ENCODE measurements at regions not wholly inside any gene's neighbourhood (a gene's known extent, or its start where the extent isn't known, plus 50 kb on each side); places are given as distances from the start of the nearest gene placed in this dataset.

- Histone ChIP-seq H3K4me1 (no peaks in the 10 kb centered on the region), H3K9me3 (no peaks in the 10 kb centered on the region), H3K27me3 (peaks cover 0 to 29% of the 10 kb centered on the region in 2 donors), H3K27ac (no peak overlapping the region), H3K36me3 (no peaks in the 10 kb centered on the region), H3K4me3 (no peak overlapping the region)
- DNase-seq = no peak
- intact Hi-C loops (cut with DNase I) = no loop called here
- ATAC-seq = no peak
- no peak for TF ChIP-seq CTCF (IDR thresholded peaks at IDR 0.05)
Measured at GRCh38 chr11:116698080-116698479, 74.7 kb downstream of the BUD13 start.

GRCh38 chr11:116697639-116698038 lies 75.1 kb downstream of the BUD13 start:
- intact Hi-C loops (cut with DNase I) = no loop called here
- no peak for TF ChIP-seq CTCF (IDR thresholded peaks at IDR 0.05)
- no peak overlapping the region for H3K4me3 ChIP-seq
- H3K27ac ChIP-seq = no peak overlapping the region
- H3K36me3 ChIP-seq = no peaks in the 10 kb centered on the region
- peaks cover 0 to 33% of the 10 kb centered on the region in 2 donors for H3K27me3 ChIP-seq
- H3K4me1 ChIP-seq = no peaks in the 10 kb centered on the region
- DNase-seq = no peak
- no peaks in the 10 kb centered on the region for H3K9me3 ChIP-seq
- ATAC-seq = no peak

GRCh38 chr11:116697011-116697410 lies 75.8 kb downstream of the BUD13 start:
- intact Hi-C loops (cut with DNase I) = no loop called here
- Histone ChIP-seq H3K4me3 (no peak overlapping the region), H3K4me1 (no peaks in the 10 kb centered on the region), H3K36me3 (no peaks in the 10 kb centered on the region), H3K27me3 (peaks cover 0 to 39% of the 10 kb centered on the region in 2 donors), H3K9me3 (no peaks in the 10 kb centered on the region), H3K27ac (no peak overlapping the region)
- no peak for DNase-seq
- no peak for TF ChIP-seq CTCF (IDR thresholded peaks at IDR 0.05)
- no peak for ATAC-seq

- DNase-seq (no peak), ATAC-seq (no peak)
- H3K9me3 ChIP-seq = no peaks in the 10 kb centered on the region
- no peaks in the 10 kb centered on the region for H3K36me3 ChIP-seq
- no peak overlapping the region for H3K4me3 ChIP-seq
- no peak overlapping the region for H3K27ac ChIP-seq
- intact Hi-C loops (cut with DNase I) = no loop called here
- no peak for TF ChIP-seq CTCF (IDR thresholded peaks at IDR 0.05)
- peaks cover 0 to 42% of the 10 kb centered on the region in 2 donors for H3K27me3 ChIP-seq
- H3K4me1 ChIP-seq = no peaks in the 10 kb centered on the region
Measured at GRCh38 chr11:116696381-116696941, 76.3 kb downstream of the BUD13 start.

- ATAC-seq = no peak
- no peak for DNase-seq
- intact Hi-C loops (cut with DNase I) = no loop called here
- no peak for TF ChIP-seq CTCF (IDR thresholded peaks at IDR 0.05)
- Histone ChIP-seq H3K9me3 (no peaks in the 10 kb centered on the region), H3K27ac (no peak overlapping the region), H3K4me1 (no peaks in the 10 kb centered on the region), H3K27me3 (peaks cover 0 to 42% of the 10 kb centered on the region in 2 donors), H3K36me3 (no peaks in the 10 kb centered on the region), H3K4me3 (no peak overlapping the region)
Measured at GRCh38 chr11:116695657-116696254, 77.0 kb downstream of the BUD13 start.
